ENCODE measurements at regions not wholly inside any gene's neighbourhood (a gene's known extent, or its start where the extent isn't known, plus 50 kb on each side); places are given as distances from the start of the nearest gene placed in this dataset.

GRCh38 chr5:97628807-97629206 is 445.8 kb upstream of the RIOK2 start:
- TF ChIP-seq CTCF (IDR thresholded peaks at IDR 0.05) (no peak), POLR2AphosphoS5 (IDR thresholded peaks at IDR 0.05) (no peak), POLR2A (IDR thresholded peaks at IDR 0.05) (no peak)

GRCh38 chr5:97629276-97629675 is 446.2 kb upstream of the RIOK2 start:
- Histone ChIP-seq H3K27ac (no peak overlapping the region), H3K4me3 (no peak overlapping the region), H3K9me3 (no peaks in the 10 kb centered on the region), H3K27me3 (replicated peaks; ENCODE audit: insufficient read depth) (no peaks in the 10 kb centered on the region), H3K4me1 (replicated peaks) (no peaks in the 10 kb centered on the region), H3K36me3 (no peaks in the 10 kb centered on the region)
- no peak for TF ChIP-seq CTCF (IDR thresholded peaks at IDR 0.05)
- no peak for TF ChIP-seq POLR2A (IDR thresholded peaks at IDR 0.05)
- no peak for TF ChIP-seq POLR2AphosphoS5 (IDR thresholded peaks at IDR 0.05)
- intact Hi-C loops (cut with DNase I): no loop called here
- DNase-seq (ENCODE audit: low spot score): no peak
- WGBS: 54% methylated on average over 4 of the region's 4 CpGs

More at GRCh38 chr5:97628807-97629206, 445.8 kb upstream of the RIOK2 start:
- intact Hi-C loops (cut with DNase I): no loop called here
- H3K27ac ChIP-seq: no peak overlapping the region
- no peak for DNase-seq (ENCODE audit: low spot score)
- no peaks in the 10 kb centered on the region for H3K9me3 ChIP-seq
- H3K4me1 ChIP-seq (replicated peaks): no peaks in the 10 kb centered on the region
- H3K27me3 ChIP-seq (replicated peaks; ENCODE audit: insufficient read depth): no peaks in the 10 kb centered on the region
- WGBS: 86% methylated on average over 3 of the region's 3 CpGs
- H3K4me3 ChIP-seq: no peak overlapping the region
- H3K36me3 ChIP-seq: no peaks in the 10 kb centered on the region

GRCh38 chr5:97635553-97635952 is 452.5 kb upstream of the RIOK2 start:
- TF ChIP-seq POLR2AphosphoS5 (IDR thresholded peaks at IDR 0.05) (no peak), CTCF (IDR thresholded peaks at IDR 0.05) (no peak), POLR2A (IDR thresholded peaks at IDR 0.05) (no peak)
- H3K27me3 ChIP-seq (replicated peaks; ENCODE audit: insufficient read depth): no peaks in the 10 kb centered on the region
- H3K4me1 ChIP-seq (replicated peaks): no peaks in the 10 kb centered on the region
- no peak for DNase-seq (ENCODE audit: low spot score)
- no peaks in the 10 kb centered on the region for H3K9me3 ChIP-seq
- WGBS: 66% methylated on average over 2 of the region's 2 CpGs
- intact Hi-C loops (cut with DNase I): no loop called here
- H3K4me3 ChIP-seq: no peak overlapping the region
- no peaks in the 10 kb centered on the region for H3K36me3 ChIP-seq
- H3K27ac ChIP-seq: no peak overlapping the region

- WGBS: 74% methylated on average over 4 of the region's 4 CpGs
- no peak overlapping the region for H3K27ac ChIP-seq
- TF ChIP-seq POLR2AphosphoS5 (IDR thresholded peaks at IDR 0.05) (no peak), CTCF (IDR thresholded peaks at IDR 0.05) (no peak), POLR2A (IDR thresholded peaks at IDR 0.05) (no peak)
- no peaks in the 10 kb centered on the region for H3K9me3 ChIP-seq
- H3K4me1 ChIP-seq (replicated peaks): no peaks in the 10 kb centered on the region
- H3K27me3 ChIP-seq (replicated peaks; ENCODE audit: insufficient read depth): no peaks in the 10 kb centered on the region
- no peaks in the 10 kb centered on the region for H3K36me3 ChIP-seq
- intact Hi-C loops (cut with DNase I): no loop called here
- H3K4me3 ChIP-seq: no peak overlapping the region
- no peak for DNase-seq (ENCODE audit: low spot score)
Measured at GRCh38 chr5:97636766-97637165, 453.7 kb upstream of the RIOK2 start.

- DNase-seq (ENCODE audit: low spot score): no peak
- H3K36me3 ChIP-seq: no peaks in the 10 kb centered on the region
- intact Hi-C loops (cut with DNase I): no loop called here
- no peak overlapping the region for H3K4me3 ChIP-seq
- TF ChIP-seq POLR2A (IDR thresholded peaks at IDR 0.05): no peak
- no peak for TF ChIP-seq POLR2AphosphoS5 (IDR thresholded peaks at IDR 0.05)
- no peak for TF ChIP-seq CTCF (IDR thresholded peaks at IDR 0.05)
- H3K9me3 ChIP-seq: no peaks in the 10 kb centered on the region
- H3K4me1 ChIP-seq (replicated peaks): no peaks in the 10 kb centered on the region
- 89% methylated on average over 1 of the region's 1 CpG for WGBS
- H3K27me3 ChIP-seq (replicated peaks; ENCODE audit: insufficient read depth): no peaks in the 10 kb centered on the region
- no peak overlapping the region for H3K27ac ChIP-seq
Measured at GRCh38 chr5:97641081-97641480, 458.0 kb upstream of the RIOK2 start.
